HepG2 (cell line): ENCODE measurements at regions not wholly inside any gene's neighbourhood (a gene's known extent, or its start where the extent isn't known, plus 50 kb on each side); places are given as distances from the start of the nearest gene placed in this dataset.

ENCODE experiments used
- ATAC-seq: fragments of 200-7000 bp; cut with Tn5 transposase; 3 replicates; pipeline ENCODE4 v1.9.1; 2020; ENCODE audit warnings: mild to moderate bottlenecking, moderate library complexity
- BruUV-seq: library from RNA; stranded (reverse); fragments of 400-500 nt; replicated peaks from 2 replicates; lab custom pipeline; 2021; lab: Mats Ljungman, UMichigan
- CTCF ChIA-PET: fragments of 300-600 bp; formaldehyde crosslinking; extraction: SDS; loops from one replicate; lab custom pipeline; 2021; ENCODE audit warnings: low total read pairs, inconsistent platforms, low intra/inter-chr PET ratio; lab: Yijun Ruan, JAX
- POLR2A ChIA-PET: fragments of 350-600 bp; sonication (Branson Sonifier 250); formaldehyde crosslinking; loops from one replicate; lab custom pipeline; 2020; ENCODE audit warnings: antibody characterized with exemption, inconsistent platforms; lab: Yijun Ruan, JAX
- DNase-seq: peaks from one replicate; pipeline ENCODE4 v3.0.0-alpha.2; 2015; ENCODE audit warnings: low spot score
- FAIRE-seq: peaks from 3 replicates; lab custom pipeline; 2011; peaks lifted over from hg19 to GRCh38; lab: Jason Lieb, UNC
- H2AFZ ChIP-seq: one replicate; pipeline ENCODE4 v1.6.1; 2011; ENCODE audit warnings: low read length, inconsistent platforms
- H3K27ac ChIP-seq: fragments of 300-600 bp; 3 replicates; pipeline ENCODE4 v1.8.0; 2011; ENCODE audit warnings: mixed run types, mild to moderate bottlenecking, mixed read lengths, low read length, inconsistent platforms; ENCODE audit not compliant: insufficient read depth; ENCODE audit errors: extremely low read length
- H3K27me3 ChIP-seq, 2 experiments: fragments of 200-600 bp in 1 of 2; 2 replicates in 1 of 2; 3 replicates in 1 of 2; pipeline versions ENCODE4 v1.6.0 to v1.8.0; 2011; ENCODE audit warnings: low read length in 2 of 2, mild to moderate bottlenecking in 2 of 2, moderate library complexity in 2 of 2, inconsistent platforms in 1 of 2; ENCODE audit not compliant: insufficient read depth in 2 of 2, control insufficient read depth in 1 of 2
- H3K36me3 ChIP-seq, 2 experiments: fragments of 200-600 bp in 1 of 2; replicated peaks in 1 of 2; 2 replicates in 1 of 2; 3 replicates in 1 of 2; pipeline versions ENCODE4 v1.5.1 to v1.8.0; 2011; ENCODE audit warnings: low read length in 2 of 2, inconsistent platforms in 1 of 2; ENCODE audit not compliant: insufficient read depth in 2 of 2, control insufficient read depth in 1 of 2
- H3K4me1 ChIP-seq: 2 replicates; pipeline ENCODE4 v1.5.1; 2012; ENCODE audit warnings: low read length, inconsistent platforms; ENCODE audit not compliant: insufficient read depth
- H3K4me2 ChIP-seq: 2 replicates; pipeline ENCODE4 v1.6.0; 2011; ENCODE audit warnings: low read depth, low read length, inconsistent platforms
- H3K4me3 ChIP-seq, 3 experiments: fragments of 200-600 bp in 1 of 3; sonication (generic), shearing (Covaris generic) in 1 of 3; replicated peaks in 1 of 3; 2 replicates each; pipeline ENCODE4 v1.5.1; 2011 to 2016; ENCODE audit warnings: low read length in 3 of 3, inconsistent platforms in 2 of 3, low read depth in 2 of 3, mild to moderate bottlenecking in 2 of 3, control low read depth in 1 of 3, mixed read lengths in 1 of 3; ENCODE audit not compliant: insufficient read depth in 1 of 3
- H3K79me2 ChIP-seq: one replicate; pipeline ENCODE4 v1.6.1; 2011; ENCODE audit warnings: low read length, inconsistent platforms; ENCODE audit not compliant: insufficient read depth
- H3K9ac ChIP-seq: 2 replicates; pipeline ENCODE4 v1.6.0; 2011; ENCODE audit warnings: mild to moderate bottlenecking, low read depth, low read length, inconsistent platforms; ENCODE audit not compliant: insufficient read depth
- H3K9me3 ChIP-seq: 2 replicates; pipeline ENCODE4 v1.5.1; 2012; ENCODE audit warnings: mild to moderate bottlenecking, low read length
- H4K20me1 ChIP-seq: 2 replicates; pipeline ENCODE4 v1.6.0; 2011; ENCODE audit warnings: inconsistent platforms, mild to moderate bottlenecking, low read length, moderate library complexity; ENCODE audit not compliant: insufficient read depth
- ASH2L ChIP-seq: fragments of 300-600, 200-600 bp; sonication (generic); IDR thresholded peaks from 2 replicates; pipeline ENCODE4 v1.7.0; 2017; ENCODE audit warnings: low read depth, mild to moderate bottlenecking, moderate library complexity, mixed read lengths, low read length; ENCODE audit not compliant: insufficient read length
- ATRX ChIP-seq: sonication (generic); formaldehyde crosslinking; IDR thresholded peaks from 2 replicates; pipeline ENCODE4 v1.4.0; 2020; ENCODE audit warnings: missing genetic modification reagents, borderline replicate concordance
- CBFB ChIP-seq: sonication (generic); formaldehyde crosslinking; IDR thresholded peaks from 2 replicates; pipeline ENCODE4 v1.4.0; 2020; ENCODE audit warnings: missing genetic modification reagents
- CREB1 ChIP-seq, 2 experiments: fragments of 450-650 bp in 1 of 2; IDR thresholded peaks; 2 replicates each; pipeline ENCODE4 v1.6.1; 2016 to 2017; ENCODE audit warnings: control low read depth in 1 of 2, mild to moderate bottlenecking in 1 of 2, missing compliant biosample characterization in 1 of 2, missing genetic modification characterization in 1 of 2
- DBP ChIP-seq: sonication (generic); formaldehyde crosslinking; IDR thresholded peaks from 2 replicates; pipeline ENCODE4 v1.4.0; 2020; ENCODE audit warnings: missing genetic modification reagents; ENCODE audit errors: not compliant biosample characterization
- FOXA1 ChIP-seq, 2 experiments: fragments of 450-650 bp in 1 of 2; sonication (generic) in 1 of 2; formaldehyde crosslinking in 1 of 2; IDR thresholded peaks; 2 replicates each; pipeline versions ENCODE4 v1.4.0 to v1.6.1; 2016 to 2020; ENCODE audit warnings: missing genetic modification reagents in 1 of 2
- MLX ChIP-seq: IDR thresholded peaks from 2 replicates; pipeline ENCODE4 v1.6.1; 2016
- NPAS2 ChIP-seq: sonication (generic); formaldehyde crosslinking; IDR thresholded peaks from 2 replicates; pipeline ENCODE4 v1.8.0; 2022; ENCODE audit warnings: mild to moderate bottlenecking, missing genetic modification reagents, borderline replicate concordance
- PHF8 ChIP-seq: sonication (generic); formaldehyde crosslinking; IDR thresholded peaks from 2 replicates; pipeline ENCODE4 v1.5.0; 2020; ENCODE audit warnings: missing genetic modification reagents
- PITX1 ChIP-seq: sonication (generic); formaldehyde crosslinking; IDR thresholded peaks from 2 replicates; pipeline ENCODE4 v1.5.1; 2020; ENCODE audit warnings: mild to moderate bottlenecking, missing genetic modification reagents
- PREB ChIP-seq: sonication (generic); formaldehyde crosslinking; IDR thresholded peaks from 2 replicates; pipeline ENCODE4 v1.4.0; 2020; ENCODE audit warnings: missing genetic modification reagents
- SATB2 ChIP-seq: sonication (generic); formaldehyde crosslinking; IDR thresholded peaks from 2 replicates; pipeline ENCODE4 v1.5.0; 2020; ENCODE audit warnings: missing genetic modification reagents
- TERF1 ChIP-seq: sonication (generic); formaldehyde crosslinking; IDR thresholded peaks from 2 replicates; pipeline ENCODE4 v1.8.0; 2022; ENCODE audit warnings: mild to moderate bottlenecking, missing genetic modification reagents, moderate library complexity
- ZNF44 ChIP-seq: sonication (generic); formaldehyde crosslinking; IDR thresholded peaks from 2 replicates; pipeline ENCODE4 v1.5.1; 2020; ENCODE audit warnings: mild to moderate bottlenecking, missing genetic modification reagents
- WGBS: methylation state at CpG from one replicate; pipeline ENCODE4 v1.1.6; 2017; ENCODE audit warnings: low lambda C conversion rate; 5-methylcytosine and 5-hydroxymethylcytosine counted together
- in situ Hi-C: cut with HindIII; loops from 2 replicates; pipeline ENCODE4 v1.10.0; 2017; ENCODE audit warnings: low pct_unique_long_range_greater_than_20kb; ENCODE audit not compliant: extremely low pct_ligation_motif_present
- intact Hi-C: fragments of 100-400 bp; cut with micrococcal nuclease; formaldehyde crosslinking; loops from one replicate; pipeline ENCODE4 v1.10.0; 2022; ENCODE audit not compliant: unreplicated experiment

GRCh38 chr11:96469776-96470175 lies 80.0 kb downstream of the JRKL start:
- no peaks in the 10 kb centered on the region for H4K20me1 ChIP-seq
- no peak overlapping the region for H3K27ac ChIP-seq
- ATAC-seq: no peak
- TF ChIP-seq PHF8 (no peak), MLX (no peak), ZNF44 (CRISPR knock-in tag) (no peak), ATRX (CRISPR knock-in tag) (no peak), ASH2L (no peak), CREB1 (IDR thresholded peaks at IDR 0.05) (no peak), CREB1 (CRISPR knock-in tag; IDR thresholded peaks at IDR 0.05) (no peak), PITX1 (no peak), PREB (CRISPR knock-in tag) (no peak), NPAS2 (no peak), TERF1 (CRISPR knock-in tag) (no peak), SATB2 (CRISPR knock-in tag) (no peak), DBP (CRISPR knock-in tag) (no peak), CBFB (CRISPR knock-in tag) (no peak), FOXA1 (IDR thresholded peaks at IDR 0.05) (no peak), FOXA1 (CRISPR knock-in tag; IDR thresholded peaks at IDR 0.05) (no peak)
- no peaks in the 10 kb centered on the region for H3K36me3 ChIP-seq
- no peaks in the 10 kb centered on the region for H3K4me1 ChIP-seq
- in situ Hi-C loops: no loop called here
- no peak overlapping the region for H3K4me3 ChIP-seq
- 0% methylated on average over 3 of the region's 3 CpGs for WGBS
- no peaks in the 10 kb centered on the region for H3K9me3 ChIP-seq
- ChIA-PET POLR2A (no interaction called here), CTCF (no interaction called here)
- H3K27me3 ChIP-seq: no peaks in the 10 kb centered on the region
- intact Hi-C loops: no loop called here
- no peak for DNase-seq
- no peak overlapping the region for H2AFZ ChIP-seq
- no peaks in the 10 kb centered on the region for H3K79me2 ChIP-seq
- no peak for FAIRE-seq
- no peak overlapping the region for H3K4me2 ChIP-seq
- no peak overlapping the region for H3K9ac ChIP-seq
- no TSS peak for BruUV-seq
